Activated B cell treated with CpG ODN at 0.5 μM for 24 hours (primary cell): ENCODE measurements at regions not wholly inside any gene's neighbourhood (a gene's known extent, or its start where the extent isn't known, plus 50 kb on each side); places are given as distances from the start of the nearest gene placed in this dataset.

Experiments
- ATAC-seq: fragments of 200-7000 bp; cut with Tn5 transposase; one replicate; pipeline ENCODE4 v1.10.0; 2021; ENCODE audit warnings: low read depth, mild to moderate bottlenecking, moderate library complexity
- CTCF ChIA-PET: fragments of 350-600 bp; sonication (Branson Sonifier 250); formaldehyde crosslinking; loops from one replicate; lab custom pipeline; 2021; ENCODE audit warnings: antibody characterized with exemption; lab: Charles Lee
- POLR2A ChIA-PET: fragments of 350-600 bp; sonication (Branson Sonifier 250); formaldehyde crosslinking; loops from one replicate; lab custom pipeline; 2021; ENCODE audit warnings: antibody characterized with exemption; lab: Charles Lee
- DNase-seq: peaks from one replicate; pipeline ENCODE4 v3.0.0; 2022
- H3K27ac Mint-ChIP-seq: one replicate; pipeline ENCODE4 v1.8.0; 2020; ENCODE audit warnings: mixed read lengths
- H3K27me3 Mint-ChIP-seq: one replicate; pipeline ENCODE4 v1.8.0; 2021; ENCODE audit warnings: mixed read lengths
- H3K36me3 Mint-ChIP-seq: one replicate; pipeline ENCODE4 v1.8.0; 2021; ENCODE audit warnings: low read depth, mixed read lengths
- H3K4me1 Mint-ChIP-seq: one replicate; pipeline ENCODE4 v1.8.0; 2021; ENCODE audit warnings: mixed read lengths
- H3K4me3 Mint-ChIP-seq: one replicate; pipeline ENCODE4 v1.8.0; 2020; ENCODE audit warnings: mild to moderate bottlenecking, mixed read lengths
- H3K9me3 Mint-ChIP-seq: one replicate; pipeline ENCODE4 v1.8.0; 2020; ENCODE audit warnings: mixed read lengths
- CTCF ChIP-seq: fragments of 200-600 bp; IDR thresholded peaks from one replicate; pipeline ENCODE4 v1.8.0; 2022; ENCODE audit warnings: antibody characterized with exemption, mild to moderate bottlenecking
- intact Hi-C: fragments of 100-400 bp; cut with micrococcal nuclease; formaldehyde crosslinking; loops from one replicate; pipeline ENCODE4 v1.15.1; 2024

GRCh38 chr2:198703281-198703680 is 754.5 kb downstream of the SATB2 start:
- ChIA-PET CTCF (no interaction called here), POLR2A (no interaction called here)
- ATAC-seq, result no peak
- no peak for DNase-seq
- Mint-ChIP-seq H3K4me1 (no peaks in the 10 kb centered on the region), H3K27me3 (no peaks in the 10 kb centered on the region), H3K9me3 (peaks cover 1% of the 10 kb centered on the region), H3K27ac (no peak overlapping the region), H3K36me3 (no peaks in the 10 kb centered on the region), H3K4me3 (no peak overlapping the region)
- no peak for TF ChIP-seq CTCF
- intact Hi-C loops, result no loop called here

GRCh38 chr2:198702796-198703195 is 754.9 kb downstream of the SATB2 start:
- Mint-ChIP-seq H3K4me1 (no peaks in the 10 kb centered on the region), H3K4me3 (no peak overlapping the region), H3K36me3 (no peaks in the 10 kb centered on the region), H3K9me3 (peaks cover under 1% of the 10 kb centered on the region), H3K27ac (no peak overlapping the region), H3K27me3 (no peaks in the 10 kb centered on the region)
- ChIA-PET POLR2A (no interaction called here), CTCF (no interaction called here)
- intact Hi-C loops, result no loop called here
- no peak for TF ChIP-seq CTCF
- DNase-seq, result no peak
- ATAC-seq, result no peak

GRCh38 chr2:198701481-198701880 is 756.3 kb downstream of the SATB2 start:
- ATAC-seq, result no peak
- no peak for TF ChIP-seq CTCF
- H3K4me3 Mint-ChIP-seq, result no peak overlapping the region
- H3K27me3 Mint-ChIP-seq, result no peaks in the 10 kb centered on the region
- no peaks in the 10 kb centered on the region for H3K36me3 Mint-ChIP-seq
- H3K27ac Mint-ChIP-seq, result no peak overlapping the region
- no peak for DNase-seq
- H3K9me3 Mint-ChIP-seq, result no peaks in the 10 kb centered on the region
- CTCF ChIA-PET, result no interaction called here
- POLR2A ChIA-PET, result no interaction called here
- intact Hi-C loops, result no loop called here
- no peaks in the 10 kb centered on the region for H3K4me1 Mint-ChIP-seq

- ChIA-PET CTCF (no interaction called here), POLR2A (no interaction called here)
- Mint-ChIP-seq H3K36me3 (no peaks in the 10 kb centered on the region), H3K9me3 (no peaks in the 10 kb centered on the region), H3K27ac (no peak overlapping the region), H3K4me3 (no peak overlapping the region), H3K27me3 (no peaks in the 10 kb centered on the region), H3K4me1 (no peaks in the 10 kb centered on the region)
- ATAC-seq, result no peak
- TF ChIP-seq CTCF, result no peak
- no peak for DNase-seq
- intact Hi-C loops, result no loop called here
Observed at GRCh38 chr2:198700319-198700718, 757.4 kb downstream of the SATB2 start.

- no peaks in the 10 kb centered on the region for H3K36me3 Mint-ChIP-seq
- no peak for DNase-seq
- intact Hi-C loops, result no loop called here
- CTCF ChIA-PET, result no interaction called here
- POLR2A ChIA-PET, result no interaction called here
- H3K27me3 Mint-ChIP-seq, result no peaks in the 10 kb centered on the region
- no peak overlapping the region for H3K27ac Mint-ChIP-seq
- ATAC-seq, result no peak
- H3K4me1 Mint-ChIP-seq, result no peaks in the 10 kb centered on the region
- H3K9me3 Mint-ChIP-seq, result no peaks in the 10 kb centered on the region
- no peak overlapping the region for H3K4me3 Mint-ChIP-seq
- no peak for TF ChIP-seq CTCF
Observed at GRCh38 chr2:198698230-198698629, 759.5 kb downstream of the SATB2 start.
